ENCODE measurements at regions not wholly inside any gene's neighbourhood (a gene's known extent, or its start where the extent isn't known, plus 50 kb on each side); places are given as distances from the start of the nearest gene placed in this dataset.

GRCh38 chr2:147150241-147150635 is 694.6 kb upstream of the ACVR2A start:
- TF ChIP-seq CTCF (IDR thresholded peaks at IDR 0.05) (no peak), SIN3A (IDR thresholded peaks at IDR 0.05; ENCODE audit: borderline replicate concordance, insufficient read depth, low read depth, low read length) (no peak), POLR2AphosphoS5 (IDR thresholded peaks at IDR 0.05; ENCODE audit: low read depth, low read length) (no peak)
